IMR-90 (cell line): ENCODE measurements at regions not wholly inside any gene's neighbourhood (a gene's known extent, or its start where the extent isn't known, plus 50 kb on each side); places are given as distances from the start of the nearest gene placed in this dataset.

Experiments
- ATAC-seq: fragments of 200-7000 bp; cut with Tn5 transposase; 2 replicates; pipeline ENCODE4 v1.9.1; 2020; ENCODE audit warnings: low read depth, mild to moderate bottlenecking, moderate library complexity
- BruUV-seq: library from RNA; stranded (reverse); fragments of 400-500 nt; replicated peaks from 2 replicates; lab custom pipeline; 2021; lab: Mats Ljungman, UMichigan
- CTCF ChIA-PET: fragments of 300-600 bp; formaldehyde crosslinking; extraction: SDS; loops from one replicate; lab custom pipeline; 2021; ENCODE audit warnings: antibody characterized with exemption; lab: Yijun Ruan, JAX
- POLR2A ChIA-PET: fragments of 300-600 bp; sonication (Branson Sonifier 250); formaldehyde crosslinking; loops from one replicate; lab custom pipeline; 2022; ENCODE audit warnings: antibody characterized with exemption; ENCODE audit not compliant: unreplicated experiment; lab: Charles Lee
- DNase-seq: peaks from one replicate; pipeline ENCODE4 v3.0.0; 2013
- H2AFZ ChIP-seq: replicated peaks from 2 replicates; pipeline ENCODE3; 2013; ENCODE audit warnings: low read length, mild to moderate bottlenecking; ENCODE audit not compliant: poor library complexity
- H2AK5ac ChIP-seq: 2 replicates; pipeline ENCODE4 v1.6.1; 2013; ENCODE audit warnings: low read depth, low read length, inconsistent platforms
- H2AK9ac ChIP-seq: replicated peaks from 2 replicates; pipeline ENCODE3; 2013; ENCODE audit warnings: mild to moderate bottlenecking, low read depth, low read length, moderate library complexity; ENCODE audit not compliant: poor library complexity
- H2BK120ac ChIP-seq: 2 replicates; pipeline ENCODE4 v1.6.1; 2013; ENCODE audit warnings: low read depth, low read length, inconsistent platforms
- H2BK15ac ChIP-seq: 3 replicates; pipeline ENCODE4 v1.6.1; 2013; ENCODE audit warnings: low read depth, low read length, inconsistent platforms
- H2BK20ac ChIP-seq: 2 replicates; pipeline ENCODE4 v1.6.1; 2013; ENCODE audit warnings: low read depth, mild to moderate bottlenecking, inconsistent platforms, low read length, moderate library complexity
- H2BK5ac ChIP-seq: 2 replicates; pipeline ENCODE4 v1.6.1; 2013; ENCODE audit warnings: mild to moderate bottlenecking, low read depth, low read length, inconsistent platforms; ENCODE audit not compliant: poor library complexity, severe bottlenecking
- H3K14ac ChIP-seq: replicated peaks from 2 replicates; pipeline ENCODE4 v1.6.1; 2013; ENCODE audit warnings: low read depth, low read length, inconsistent platforms
- H3K18ac ChIP-seq: 2 replicates; pipeline ENCODE4 v1.6.1; 2013; ENCODE audit warnings: low read depth, low read length, control low read depth
- H3K23ac ChIP-seq: 2 replicates; pipeline ENCODE4 v1.6.1; 2013; ENCODE audit warnings: low read depth, low read length, inconsistent platforms
- H3K27ac ChIP-seq: 2 replicates; pipeline ENCODE4 v1.5.1; 2013; ENCODE audit warnings: mild to moderate bottlenecking, control low read depth, low read length; ENCODE audit not compliant: insufficient read depth
- H3K27me3 ChIP-seq: 2 replicates; pipeline ENCODE4 v1.6.1; 2013; ENCODE audit warnings: low read length; ENCODE audit not compliant: control insufficient read depth, insufficient read depth
- H3K36me3 ChIP-seq: 2 replicates; pipeline ENCODE4 v1.6.1; 2013; ENCODE audit warnings: low read length, mixed read lengths; ENCODE audit not compliant: control insufficient read depth, insufficient read depth
- H3K4ac ChIP-seq: 2 replicates; pipeline ENCODE4 v1.6.1; 2013; ENCODE audit warnings: low read depth, low read length, inconsistent platforms
- H3K4me1 ChIP-seq: 2 replicates; pipeline ENCODE4 v1.6.1; 2013; ENCODE audit warnings: low read length, mixed read lengths; ENCODE audit not compliant: control insufficient read depth, insufficient read depth
- H3K4me2 ChIP-seq: 2 replicates; pipeline ENCODE4 v1.6.1; 2013; ENCODE audit warnings: low read depth, mild to moderate bottlenecking, control low read depth, low read length, moderate library complexity
- H3K4me3 ChIP-seq: 2 replicates; pipeline ENCODE4 v1.5.1; 2013; ENCODE audit warnings: low read depth, mild to moderate bottlenecking, control low read depth, low read length, moderate library complexity; ENCODE audit not compliant: insufficient read depth
- H3K56ac ChIP-seq: 2 replicates; pipeline ENCODE4 v1.6.1; 2013; ENCODE audit warnings: low read length, inconsistent platforms; ENCODE audit not compliant: insufficient read depth; ENCODE audit errors: extremely low read depth
- H3K79me1 ChIP-seq, 2 experiments: 2 replicates each; pipeline ENCODE4 v1.6.1; 2013; ENCODE audit warnings: low read length in 2 of 2, inconsistent platforms in 1 of 2, low read depth in 1 of 2
- H3K9ac ChIP-seq: 2 replicates; pipeline ENCODE4 v1.6.1; 2013; ENCODE audit warnings: low read depth, low read length, control low read depth
- H3K9me1 ChIP-seq: 2 replicates; pipeline ENCODE4 v1.6.1; 2013; ENCODE audit warnings: low read length, inconsistent platforms; ENCODE audit not compliant: insufficient read depth
- H3K9me3 ChIP-seq: 2 replicates; pipeline ENCODE4 v1.6.1; 2013; ENCODE audit warnings: low read length; ENCODE audit not compliant: control insufficient read depth, insufficient read depth
- H4K20me1 ChIP-seq: 2 replicates; pipeline ENCODE4 v1.6.1; 2013; ENCODE audit warnings: low read length, inconsistent platforms; ENCODE audit not compliant: insufficient read depth
- H4K5ac ChIP-seq: 2 replicates; pipeline ENCODE4 v1.6.1; 2013; ENCODE audit warnings: mild to moderate bottlenecking, low read depth, low read length, control low read depth
- H4K8ac ChIP-seq, 2 experiments: 2 replicates each; pipeline ENCODE4 v1.6.1; 2013; ENCODE audit warnings: low read depth in 2 of 2, low read length in 2 of 2, control low read depth in 1 of 2, inconsistent platforms in 1 of 2
- H4K91ac ChIP-seq: 2 replicates; pipeline ENCODE4 v1.6.1; 2013; ENCODE audit warnings: low read depth, low read length, inconsistent platforms; ENCODE audit not compliant: insufficient read depth
- SMC3 ChIP-seq: fragments of 150-350 bp; IDR thresholded peaks from 2 replicates; pipeline ENCODE4 v1.6.1; 2016; ENCODE audit warnings: low read depth, mild to moderate bottlenecking, antibody characterized with exemption, low read length, moderate library complexity
- WGBS, 2 experiments: methylation state at CpG; one replicate each; pipeline versions ENCODE4 v1.1.5 to v1.1.7; 2013; ENCODE audit warnings: missing lambda C conversion rate in 2 of 2; ENCODE audit not compliant: insufficient read length in 1 of 2; ENCODE audit errors: extremely low coverage in 2 of 2; 5-methylcytosine and 5-hydroxymethylcytosine counted together
- dilution Hi-C: fragments of 300-500 bp; cut with HindIII; formaldehyde crosslinking; loops from one replicate; pipeline ENCODE4 v1.14.3; 2018; ENCODE audit warnings: low sequenced_read_pairs; ENCODE audit not compliant: unreplicated experiment
- in situ Hi-C: fragments of 300-500 bp; cut with MboI; formaldehyde crosslinking; loops from 3 replicates; pipeline ENCODE4 v1.14.3; 2019; ENCODE audit warnings: low sequenced_read_pairs, inconsistent platforms, mixed read lengths
- intact Hi-C: fragments of 100-400 bp; cut with micrococcal nuclease; formaldehyde crosslinking; loops from 2 replicates; pipeline ENCODE4 v1.10.0; 2022
- TF ChIP-seq, protein P1 (sequence below): fragments of 150-350 bp; IDR thresholded peaks from 2 replicates; pipeline ENCODE4 v1.6.1; 2017; ENCODE audit warnings: mild to moderate bottlenecking, antibody characterized with exemption, low read length, low read depth

DNA sequence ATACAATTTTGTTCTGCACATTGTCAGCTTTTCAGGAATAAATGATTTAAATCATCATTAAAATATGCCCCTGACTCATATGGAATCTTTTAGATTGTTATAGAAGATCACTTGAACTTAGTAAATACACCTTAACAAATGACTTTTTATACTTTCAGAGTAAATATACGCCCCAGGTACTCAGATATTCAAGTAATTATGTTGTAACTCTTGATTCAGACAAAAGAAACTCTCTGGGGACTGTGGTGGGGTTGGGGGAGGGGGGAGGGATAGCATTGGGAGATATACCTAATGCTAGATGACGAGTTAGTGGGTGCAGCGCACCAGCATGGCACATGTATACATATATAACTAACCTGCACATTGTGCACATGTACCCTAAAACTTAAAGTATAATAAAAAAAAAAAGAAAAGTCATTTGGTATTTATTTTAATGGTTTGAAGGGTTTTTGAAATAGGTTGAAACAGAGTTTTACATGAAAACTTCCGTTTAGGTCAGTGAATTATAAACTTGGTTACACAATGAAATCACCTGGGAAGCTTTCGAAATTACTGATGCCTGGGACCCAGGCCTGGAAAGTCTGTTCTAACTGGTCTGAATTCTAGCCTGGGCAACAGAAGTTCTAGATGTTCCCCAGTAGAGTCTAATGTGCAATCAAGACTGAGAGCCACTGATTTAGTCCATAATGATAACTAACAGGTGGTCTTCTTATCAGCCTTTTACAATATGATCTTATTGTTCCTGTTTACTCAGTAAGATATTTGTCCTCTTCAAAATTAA, 320.5 kb upstream of the NR5A2 start:
- no peak overlapping the region for H2AK5ac ChIP-seq
- in situ Hi-C loops (no loop called here), intact Hi-C loops (no loop called here), dilution Hi-C loops (no loop called here)
- ChIA-PET CTCF (interaction anchor here (0.7 kb wide), 1 partner anchor 32 kb away, joined by 5 read pairs; no protein-coding TSS in a partner anchor), POLR2A (no interaction called here)
- H3K18ac ChIP-seq: no peak overlapping the region
- no peak overlapping the region for H3K4ac ChIP-seq
- H4K8ac ChIP-seq: no peak overlapping the region
- no peak overlapping the region for H2BK120ac ChIP-seq
- H3K23ac ChIP-seq: no peak overlapping the region
- no peak overlapping the region for H2BK20ac ChIP-seq
- no peak for TF ChIP-seq SMC3
- TF ChIP-seq, protein P1, sequence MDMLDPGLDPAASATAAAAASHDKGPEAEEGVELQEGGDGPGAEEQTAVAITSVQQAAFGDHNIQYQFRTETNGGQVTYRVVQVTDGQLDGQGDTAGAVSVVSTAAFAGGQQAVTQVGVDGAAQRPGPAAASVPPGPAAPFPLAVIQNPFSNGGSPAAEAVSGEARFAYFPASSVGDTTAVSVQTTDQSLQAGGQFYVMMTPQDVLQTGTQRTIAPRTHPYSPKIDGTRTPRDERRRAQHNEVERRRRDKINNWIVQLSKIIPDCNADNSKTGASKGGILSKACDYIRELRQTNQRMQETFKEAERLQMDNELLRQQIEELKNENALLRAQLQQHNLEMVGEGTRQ: no peak
- H4K5ac ChIP-seq: no peak overlapping the region
- no peak overlapping the region for H3K4me3 ChIP-seq
- no TSS peak for BruUV-seq
- H3K27me3 ChIP-seq: no peaks in the 10 kb centered on the region; the same call in 1 of the 2 replicates
- ATAC-seq: no peak
- no peak overlapping the region for H3K27ac ChIP-seq
- DNase-seq: no peak
- H3K9me3 ChIP-seq: 0 out of 2 replicates have a peak, but pooled peaks cover 2% of the 10 kb centered on the region
- H2AFZ ChIP-seq: no peak overlapping the region
- H2BK15ac ChIP-seq: no peak overlapping the region
- no peak overlapping the region for H3K14ac ChIP-seq
- no peak overlapping the region for H3K4me2 ChIP-seq
- WGBS, 2 experiments: 83% methylated on average over 1 of the region's 5 CpGs; no CpG with 5 or more reads in 1 of the 2 experiments
- H3K4me1 ChIP-seq: no peaks in the 10 kb centered on the region
- H3K56ac ChIP-seq: no peak overlapping the region
- H4K20me1 ChIP-seq: no peaks in the 10 kb centered on the region
- H2AK9ac ChIP-seq: no peak overlapping the region
- no peak overlapping the region for H2BK5ac ChIP-seq
- no peak overlapping the region for H4K91ac ChIP-seq
- H3K9me1 ChIP-seq: no peaks in the 10 kb centered on the region
- H3K9ac ChIP-seq: no peak overlapping the region
- no peaks in the 10 kb centered on the region for H3K36me3 ChIP-seq
- no peaks in the 10 kb centered on the region for H3K79me1 ChIP-seq
